Urinary bladder (tissue), 3 donors: ENCODE measurements at regions not wholly inside any gene's neighbourhood (a gene's known extent, or its start where the extent isn't known, plus 50 kb on each side); places are given as distances from the start of the nearest gene placed in this dataset.

Source experiments
- DNase-seq: peaks from one replicate; pipeline ENCODE4 v3.0.0-alpha.2; 2015; ENCODE audit errors: extremely low spot score
- H3K27ac ChIP-seq: one replicate; pipeline ENCODE4 v1.5.1; 2013; ENCODE audit warnings: low read depth, mild to moderate bottlenecking, moderate library complexity
- H3K36me3 ChIP-seq: one replicate; pipeline ENCODE4 v1.6.1; 2013; ENCODE audit warnings: mild to moderate bottlenecking, moderate library complexity; ENCODE audit not compliant: insufficient read depth
- H3K4me1 ChIP-seq: one replicate; pipeline ENCODE4 v1.6.1; 2013; ENCODE audit warnings: mild to moderate bottlenecking, moderate library complexity; ENCODE audit not compliant: insufficient read depth
- H3K4me3 ChIP-seq: one replicate; pipeline ENCODE4 v1.5.1; 2013; ENCODE audit warnings: low read depth, low read length
- WGBS: extraction: QIAGEN DNeasy Blood & Tissue Kit; methylation state at CpG from one replicate; pipeline ENCODE4 v1.1.7; 2013; 5-methylcytosine and 5-hydroxymethylcytosine counted together
- donor health status: healthy with polysubstance abuse.
- donor health status: healthy.

DNA sequence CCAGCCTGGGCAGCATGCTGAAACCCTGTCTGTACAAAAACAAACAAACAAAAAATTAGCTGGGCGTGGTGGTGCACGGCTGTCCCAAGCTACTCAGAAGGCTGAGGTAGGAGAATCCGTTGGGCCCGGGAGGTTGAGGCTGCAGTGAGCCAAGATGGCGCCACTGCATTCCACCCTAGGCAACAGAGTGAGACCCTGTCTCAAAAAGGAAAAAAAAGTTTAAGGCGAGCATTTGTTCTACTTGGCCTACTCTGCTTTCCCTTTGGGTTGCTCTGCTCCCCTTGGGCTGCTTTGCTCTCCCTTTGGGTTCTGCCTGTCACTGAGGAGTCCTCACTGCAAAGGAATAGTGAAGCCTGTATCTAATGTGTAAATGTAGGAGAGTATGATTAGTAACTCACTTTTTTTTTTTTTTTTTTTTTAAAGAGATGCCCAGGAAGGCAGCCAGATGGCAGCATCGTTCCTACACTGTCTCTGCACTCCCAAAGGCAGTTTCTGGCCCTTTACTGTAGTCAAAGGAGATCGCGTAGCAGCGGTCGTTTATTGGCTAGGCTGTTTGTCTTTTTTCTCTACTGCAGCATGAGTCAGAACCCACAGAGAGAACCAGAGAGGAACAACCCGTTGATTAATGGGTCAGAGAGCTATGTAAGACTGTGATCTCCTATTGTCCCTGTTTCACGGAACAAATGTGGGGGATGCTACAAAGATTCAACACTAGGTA lies 118.3 kb upstream of the CWC22 start:
- Histone ChIP-seq H3K36me3 (no peaks in the 10 kb centered on the region), H3K4me3 (no peak overlapping the region), H3K4me1 (no peaks in the 10 kb centered on the region), H3K27ac (no peak overlapping the region)
- DNase-seq, result peak; percentile 77
- WGBS, result 30% methylated on average over 13 of the region's 13 CpGs

GRCh38 chr2:180124273-180125139 lies 117.4 kb upstream of the CWC22 start:
- WGBS, result 29% methylated on average over 8 of the region's 8 CpGs

DNA sequence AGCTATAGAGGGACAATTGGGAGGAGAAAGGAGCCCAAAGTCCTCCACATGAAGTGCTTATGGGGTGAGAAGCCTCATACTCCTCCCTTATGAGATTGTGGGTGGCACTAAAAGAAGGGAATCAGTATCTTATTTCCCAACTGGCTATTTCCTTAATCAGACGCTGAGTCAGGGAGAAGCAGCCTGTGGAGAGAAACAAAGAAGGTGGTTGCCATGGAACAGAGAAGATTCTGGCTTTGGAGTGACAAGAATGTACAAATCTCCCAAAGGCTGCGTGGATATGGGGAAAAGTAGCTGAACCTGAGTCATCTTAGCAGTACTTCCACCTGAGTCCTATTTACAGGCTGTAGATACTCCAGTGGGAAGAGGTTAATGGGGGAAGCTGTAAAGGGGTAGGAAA lies 115.8 kb upstream of the CWC22 start:
- no peaks in the 10 kb centered on the region for H3K36me3 ChIP-seq
- DNase-seq, result no peak
- no peak overlapping the region for H3K27ac ChIP-seq
- WGBS, result 86% methylated on average over 2 of the region's 2 CpGs
- H3K4me3 ChIP-seq, result no peak overlapping the region
- no peaks in the 10 kb centered on the region for H3K4me1 ChIP-seq

More at GRCh38 chr2:180124273-180125139, 117.4 kb upstream of the CWC22 start:
- peak; percentile 31 for DNase-seq
- Histone ChIP-seq H3K4me3 (no peak overlapping the region), H3K27ac (no peak overlapping the region), H3K36me3 (no peaks in the 10 kb centered on the region), H3K4me1 (no peaks in the 10 kb centered on the region)

- no peak overlapping the region for H3K4me3 ChIP-seq
Observed at GRCh38 chr2:180115675-180116074, 108.6 kb upstream of the CWC22 start.

GRCh38 chr2:180115269-180115668 lies 108.2 kb upstream of the CWC22 start:
- DNase-seq, result no peak
- no peaks in the 10 kb centered on the region for H3K4me1 ChIP-seq
- no peak overlapping the region for H3K27ac ChIP-seq
- H3K36me3 ChIP-seq, result no peaks in the 10 kb centered on the region
- WGBS, result 72% methylated on average over 2 of the region's 2 CpGs
- H3K4me3 ChIP-seq, result no peak overlapping the region

More at GRCh38 chr2:180115675-180116074, 108.6 kb upstream of the CWC22 start:
- H3K4me1 ChIP-seq, result no peaks in the 10 kb centered on the region
- DNase-seq, result no peak
- WGBS, result 82% methylated on average over 2 of the region's 2 CpGs
- no peaks in the 10 kb centered on the region for H3K36me3 ChIP-seq
- H3K27ac ChIP-seq, result no peak overlapping the region

DNA sequence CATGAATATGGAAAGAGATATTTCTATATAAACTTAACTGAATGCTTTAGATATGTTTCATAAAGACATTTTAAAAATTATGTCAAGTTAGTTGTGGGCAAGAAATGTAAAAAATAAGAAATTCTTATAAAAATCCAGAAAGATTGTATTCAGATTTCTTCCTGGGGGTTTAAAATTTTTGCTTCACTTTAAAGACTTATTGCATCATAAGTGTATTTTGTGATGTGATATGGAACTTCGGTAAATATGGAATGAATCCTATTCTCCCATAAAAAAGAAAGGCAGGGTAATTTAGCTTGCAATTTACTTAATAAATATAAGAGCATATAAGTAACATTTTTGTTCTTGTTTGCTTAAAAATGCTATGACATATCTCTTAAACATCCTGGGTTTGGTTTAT lies 104.8 kb upstream of the CWC22 start:
- H3K4me1 ChIP-seq, result no peaks in the 10 kb centered on the region
- H3K27ac ChIP-seq, result no peak overlapping the region
- no peak for DNase-seq
- H3K36me3 ChIP-seq, result no peaks in the 10 kb centered on the region
- H3K4me3 ChIP-seq, result no peak overlapping the region
- WGBS, result 53% methylated on average over 1 of the region's 1 CpG

GRCh38 chr2:180110469-180110868 lies 103.4 kb upstream of the CWC22 start:
- no peak for DNase-seq

GRCh38 chr2:180101846-180102245 lies 94.7 kb upstream of the CWC22 start:
- H3K4me1 ChIP-seq, result no peaks in the 10 kb centered on the region
- DNase-seq, result no peak
- no peak overlapping the region for H3K4me3 ChIP-seq
- WGBS, result 67% methylated on average over 1 of the region's 1 CpG
- H3K36me3 ChIP-seq, result no peaks in the 10 kb centered on the region
- no peak overlapping the region for H3K27ac ChIP-seq

More at GRCh38 chr2:180110469-180110868, 103.4 kb upstream of the CWC22 start:
- 89% methylated on average over 6 of the region's 6 CpGs for whole genome bisulfite sequencing
- Histone ChIP-seq H3K4me1 (no peaks in the 10 kb centered on the region), H3K36me3 (no peaks in the 10 kb centered on the region), H3K27ac (no peak overlapping the region), H3K4me3 (no peak overlapping the region)

GRCh38 chr2:180099308-180099707 lies 92.2 kb upstream of the CWC22 start:
- Histone ChIP-seq H3K36me3 (no peaks in the 10 kb centered on the region), H3K27ac (no peak overlapping the region), H3K4me1 (no peaks in the 10 kb centered on the region), H3K4me3 (no peak overlapping the region)
- DNase-seq, result no peak
- WGBS, result 81% methylated on average over 4 of the region's 4 CpGs

DNA sequence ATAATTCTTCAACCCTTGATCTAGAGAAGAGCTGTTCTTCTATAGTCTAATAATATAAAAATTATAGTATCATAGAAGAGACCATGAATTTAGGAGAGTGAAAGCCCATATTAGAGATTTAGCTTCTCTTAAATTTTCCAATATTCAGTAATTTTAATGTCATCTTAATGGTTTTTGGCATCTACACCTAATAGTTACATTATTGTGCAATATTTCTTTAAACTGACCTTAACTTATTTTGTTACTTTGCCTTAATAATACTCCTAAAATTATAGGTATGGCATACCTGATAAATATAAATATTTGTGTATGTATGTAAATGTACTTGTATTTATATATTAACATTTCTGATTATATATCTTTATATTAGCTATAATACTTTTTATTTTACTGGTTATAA lies 78.0 kb upstream of the CWC22 start:
- no peak for DNase-seq
- no peaks in the 10 kb centered on the region for H3K4me1 ChIP-seq
- no peak overlapping the region for H3K27ac ChIP-seq
- no peak overlapping the region for H3K4me3 ChIP-seq
- no peaks in the 10 kb centered on the region for H3K36me3 ChIP-seq

DNA sequence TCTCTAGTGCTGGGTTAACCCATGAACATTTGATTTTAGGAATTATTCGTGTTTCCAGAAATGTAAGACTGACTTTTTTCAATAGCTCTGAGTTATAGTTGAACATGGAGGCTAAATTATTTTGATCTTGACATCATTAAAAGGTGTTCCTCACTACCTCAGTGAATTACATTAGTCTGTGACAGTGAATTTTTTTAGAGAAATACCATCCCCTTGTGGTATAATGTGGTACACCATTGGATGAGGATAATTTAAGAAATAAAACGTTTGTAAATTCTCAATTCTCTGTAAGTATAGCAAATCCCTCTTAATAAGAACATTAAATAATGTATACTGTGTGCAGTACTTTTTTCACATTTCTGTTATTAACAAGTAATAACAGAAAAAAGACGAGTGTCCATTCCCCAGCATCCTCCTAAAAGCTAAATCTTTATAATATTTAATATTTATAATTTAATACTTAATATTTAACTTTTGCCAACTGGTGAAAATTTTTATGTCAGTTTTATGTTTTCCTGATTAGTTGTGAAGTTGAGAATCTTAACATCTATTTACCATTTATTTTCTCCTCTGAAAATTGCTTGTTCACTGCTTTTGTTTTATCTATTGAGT lies 70.3 kb upstream of the CWC22 start:
- Histone ChIP-seq H3K4me3 (no peak overlapping the region), H3K4me1 (no peaks in the 10 kb centered on the region), H3K27ac (no peak overlapping the region), H3K36me3 (no peaks in the 10 kb centered on the region)
- 16% methylated on average over 3 of the region's 3 CpGs for whole genome bisulfite sequencing
- no peak for DNase-seq

DNA sequence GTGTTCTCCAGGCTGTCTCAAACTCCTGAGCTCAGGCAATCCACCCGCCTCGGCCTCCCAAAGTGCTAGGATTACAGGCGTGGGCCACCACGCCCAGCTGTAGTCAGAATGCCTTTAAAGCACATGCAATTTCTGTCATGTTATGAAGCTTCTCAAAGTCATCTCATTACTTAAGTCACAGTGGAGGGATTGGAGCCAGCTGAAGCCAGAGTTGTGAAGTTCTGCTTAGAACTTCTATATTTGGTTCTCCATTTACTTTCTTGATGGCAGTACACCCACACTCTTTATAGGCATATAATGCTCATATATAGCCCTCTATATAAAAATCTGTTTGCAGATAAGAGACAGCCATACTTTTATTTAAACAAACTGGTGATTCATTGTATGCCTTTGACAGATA lies 68.8 kb upstream of the CWC22 start:
- no peaks in the 10 kb centered on the region for H3K4me1 ChIP-seq
- H3K36me3 ChIP-seq, result no peaks in the 10 kb centered on the region
- H3K4me3 ChIP-seq, result no peak overlapping the region
- 69% methylated on average over 4 of the region's 4 CpGs for WGBS
- no peak overlapping the region for H3K27ac ChIP-seq
- DNase-seq, result no peak

DNA sequence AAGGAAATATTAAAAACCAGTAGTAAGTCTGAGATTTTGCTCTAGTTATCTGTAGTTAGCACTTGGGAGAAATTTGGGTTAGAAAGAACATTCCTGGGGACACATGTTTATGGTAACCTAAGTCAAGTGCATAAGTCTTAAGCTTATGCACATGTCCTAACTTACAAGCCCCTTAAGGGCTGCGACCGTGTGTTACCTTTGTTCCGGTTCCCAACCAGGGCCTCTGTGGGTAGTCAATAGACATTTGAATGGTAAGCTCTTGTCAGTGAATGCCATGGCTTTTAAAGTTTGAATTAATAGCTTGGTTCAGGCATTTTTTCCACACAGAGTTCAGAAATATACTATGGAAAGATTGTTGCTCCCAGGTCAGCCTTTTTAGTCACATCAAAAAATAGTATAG lies 64.7 kb upstream of the CWC22 start:
- Histone ChIP-seq H3K4me3 (no peak overlapping the region), H3K36me3 (no peaks in the 10 kb centered on the region), H3K4me1 (no peaks in the 10 kb centered on the region), H3K27ac (no peak overlapping the region)
- no peak for DNase-seq
- WGBS, result 61% methylated on average over 3 of the region's 3 CpGs
